Occipital lobe (tissue), 1 donor: ENCODE measurements at regions not wholly inside any gene's neighbourhood (a gene's known extent, or its start where the extent isn't known, plus 50 kb on each side); places are given as distances from the start of the nearest gene placed in this dataset.
"Not testable (repeated sequence)": the region's sequence is repeated elsewhere in the genome, so short reads cannot be mapped to it uniquely, and the experiment has no call there.

Experiments
- DNase-seq: peaks from one replicate; lab custom pipeline; 2025; lab: John Stamatoyannopoulos, UW

DNA sequence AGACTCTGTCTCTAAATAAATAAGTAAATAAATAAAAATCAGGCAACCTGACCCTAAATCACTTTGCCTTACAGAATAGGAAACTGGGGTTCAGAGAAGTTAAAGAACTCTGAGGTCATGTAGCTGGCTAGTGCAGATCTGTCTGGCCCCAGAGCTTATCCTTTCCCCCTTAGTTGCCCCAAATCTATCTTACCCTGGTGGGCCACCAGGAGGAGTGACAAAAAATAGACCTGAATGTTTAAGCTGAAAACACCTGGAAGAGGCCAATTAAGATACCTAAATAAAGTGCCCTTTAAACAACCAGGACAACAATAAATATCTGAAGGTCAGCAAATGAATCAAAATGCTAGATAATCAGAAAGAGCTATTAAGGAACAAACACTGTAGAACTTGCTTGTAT, 59.7 kb downstream of the TEX35 start:
- DNase-seq, result no peak

GRCh38 chr1:178573330-178573729, 60.4 kb downstream of the TEX35 start:
- no peak for DNase-seq

DNA sequence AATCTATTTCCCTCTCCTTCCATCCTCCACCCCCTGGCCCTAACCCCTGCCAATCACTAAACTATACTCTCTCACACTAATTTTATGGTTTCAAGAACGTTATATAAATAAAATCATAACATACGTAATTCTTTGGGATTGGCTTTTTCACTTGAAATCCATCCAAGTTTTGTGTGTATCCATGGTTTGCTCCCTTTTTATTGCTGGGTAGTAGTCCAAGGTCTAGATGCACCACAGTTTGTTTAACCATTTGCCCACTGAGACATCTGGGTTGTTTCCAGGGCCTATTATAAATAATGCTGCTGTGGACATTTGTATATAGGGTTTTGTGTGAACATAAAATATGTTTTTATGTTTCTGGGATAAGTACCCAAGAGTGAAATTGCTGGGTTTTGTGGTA, 61.4 kb downstream of the TEX35 start:
- DNase-seq, result no peak

DNA sequence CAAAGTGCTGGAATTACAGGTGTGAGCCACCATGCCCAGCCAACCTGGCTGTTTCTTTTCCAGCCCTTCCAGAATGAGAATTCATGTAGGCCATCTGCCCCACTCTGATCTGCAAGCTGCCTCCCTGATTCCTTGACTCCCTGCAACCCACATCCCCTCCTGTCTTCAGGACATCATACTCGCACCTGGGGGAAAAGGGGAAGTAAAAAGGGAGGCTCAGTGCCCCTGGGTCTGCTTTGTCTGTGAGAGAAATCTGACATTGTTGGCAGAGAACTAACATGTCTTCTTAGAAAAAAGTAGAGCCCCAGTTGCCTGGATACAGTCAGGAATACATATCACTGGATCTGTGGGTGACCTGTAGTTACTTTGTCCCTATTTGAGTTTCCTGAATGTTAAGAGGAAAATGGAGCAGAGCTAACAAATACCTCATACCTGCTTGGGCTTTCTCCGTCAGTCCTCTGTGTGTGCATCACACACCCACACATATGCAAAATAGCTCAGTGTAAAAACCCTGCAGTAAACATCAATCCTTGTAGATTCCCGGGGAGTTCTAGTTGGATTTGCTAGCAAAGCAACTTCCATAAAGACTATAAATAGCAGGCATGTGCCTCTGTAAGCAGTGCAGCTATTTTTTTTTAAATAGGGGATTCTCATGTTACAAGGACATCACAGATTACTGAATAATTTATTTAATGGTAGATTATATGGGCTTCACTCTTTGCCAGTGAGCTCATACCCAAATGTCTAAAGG, 62.9 kb downstream of the TEX35 start:
- DNase-seq, result no peak

GRCh38 chr1:178576841-178577240, 63.9 kb downstream of the TEX35 start:
- DNase-seq, result no peak

DNA sequence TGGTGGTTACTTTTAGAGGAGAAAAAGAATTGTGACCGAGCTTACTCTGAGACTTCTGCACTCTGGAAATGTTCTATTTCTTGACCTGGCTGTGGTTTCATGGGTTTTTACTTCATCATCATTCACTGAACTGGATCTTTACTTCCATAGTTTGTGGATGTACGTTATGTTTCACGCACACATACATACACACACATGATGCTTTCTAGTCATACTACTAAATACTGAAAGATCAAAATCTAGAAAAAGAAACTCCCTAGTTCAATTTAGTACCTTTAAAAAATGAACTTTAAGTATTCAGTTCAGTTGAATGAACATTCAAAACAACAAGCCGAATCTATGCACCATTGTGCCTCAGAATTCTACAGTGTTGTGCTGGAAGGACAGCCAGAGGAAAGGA, 65.0 kb downstream of the TEX35 start:
- DNase-seq, result no peak

DNA sequence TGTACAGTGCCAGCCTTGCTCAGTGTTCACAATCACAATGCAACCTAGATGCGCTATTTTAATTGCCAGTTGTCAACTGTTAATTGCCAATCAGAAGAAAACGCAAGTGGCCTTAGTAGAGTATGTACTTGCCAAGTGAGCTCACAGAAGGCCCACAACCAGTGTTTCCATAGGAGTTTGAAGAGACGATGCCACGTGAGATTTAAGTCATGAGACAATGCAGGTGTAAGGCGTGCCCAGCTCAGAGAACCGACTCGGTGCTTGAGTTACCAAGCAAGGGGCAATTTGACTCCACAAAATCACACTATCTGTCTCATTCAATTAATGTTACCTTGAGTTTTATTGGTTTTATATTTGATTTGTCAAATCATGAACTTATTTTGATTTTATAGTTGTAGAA, 65.6 kb downstream of the TEX35 start:
- no peak for DNase-seq

GRCh38 chr1:178579095-178579494, 66.2 kb downstream of the TEX35 start:
- DNase-seq, result no peak

GRCh38 chr1:178579562-178579961, 66.7 kb downstream of the TEX35 start:
- no peak for DNase-seq

DNA sequence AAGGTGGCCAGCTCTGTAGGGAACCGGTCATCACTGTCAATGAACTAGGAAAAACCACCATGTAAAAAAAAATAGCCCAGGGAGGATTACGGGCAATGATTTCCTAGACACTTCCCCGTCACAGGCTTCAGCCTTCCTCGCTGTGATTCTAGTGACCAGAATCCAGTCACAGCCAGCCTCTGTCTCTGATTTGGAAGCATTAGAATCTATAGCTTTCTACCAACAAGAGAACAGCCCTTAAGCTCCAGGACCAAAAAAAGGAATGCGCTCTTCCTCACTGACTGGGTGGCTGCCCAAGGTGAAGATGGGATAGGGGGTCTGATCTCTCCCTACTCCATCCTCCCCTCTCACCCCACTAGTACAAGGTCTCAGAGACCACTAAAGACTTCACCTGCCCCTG, 67.2 kb downstream of the TEX35 start:
- no peak for DNase-seq

- no peak for DNase-seq
These were observed 68.0 kb downstream of the TEX35 start for GRCh38 chr1:178580876-178581275.

GRCh38 chr1:178581351-178582303, 68.7 kb downstream of the TEX35 start:
- DNase-seq, result no peak

DNA sequence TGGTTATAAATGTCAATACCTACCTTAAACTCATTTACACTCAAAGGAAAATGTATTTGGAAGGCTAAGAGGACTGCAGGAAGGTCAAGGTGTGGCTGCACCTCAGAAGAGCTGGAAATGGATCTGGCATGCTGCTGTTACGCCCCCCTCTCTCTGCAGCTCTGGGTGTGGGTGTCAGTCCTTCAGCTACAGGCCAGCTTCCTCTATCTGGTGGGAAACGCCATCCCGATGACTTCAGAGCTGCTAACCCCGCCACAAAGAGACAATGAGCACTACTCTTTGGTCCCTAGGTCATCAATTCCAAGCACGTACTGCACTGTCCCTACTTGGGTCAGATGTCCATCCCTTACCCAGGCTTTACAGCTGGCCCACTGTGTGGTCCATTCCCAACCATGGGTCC, 74.2 kb downstream of the TEX35 start:
- DNase-seq, result no peak

DNA sequence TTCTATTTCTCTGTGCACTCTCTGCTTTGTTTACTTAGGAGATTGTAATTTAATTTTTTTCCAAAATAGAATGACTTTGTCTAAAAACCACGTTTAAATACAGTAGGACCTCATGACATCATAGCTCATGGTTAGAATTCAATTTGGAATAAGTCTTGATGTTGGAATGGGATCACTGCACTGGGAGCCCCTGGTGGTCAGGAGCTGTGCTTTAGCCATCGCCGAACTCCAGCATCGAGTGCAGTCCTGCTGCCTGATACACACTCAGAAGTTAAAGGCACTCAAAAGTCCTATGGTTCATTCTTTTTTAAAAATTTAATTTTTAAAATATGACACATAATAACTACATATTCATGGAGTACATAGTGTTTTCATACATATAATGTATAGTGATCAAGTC, 75.1 kb downstream of the TEX35 start:
- DNase-seq, result no peak

GRCh38 chr1:178589042-178589441, 76.1 kb downstream of the TEX35 start:
- not testable (repeated sequence) for DNase-seq

DNA sequence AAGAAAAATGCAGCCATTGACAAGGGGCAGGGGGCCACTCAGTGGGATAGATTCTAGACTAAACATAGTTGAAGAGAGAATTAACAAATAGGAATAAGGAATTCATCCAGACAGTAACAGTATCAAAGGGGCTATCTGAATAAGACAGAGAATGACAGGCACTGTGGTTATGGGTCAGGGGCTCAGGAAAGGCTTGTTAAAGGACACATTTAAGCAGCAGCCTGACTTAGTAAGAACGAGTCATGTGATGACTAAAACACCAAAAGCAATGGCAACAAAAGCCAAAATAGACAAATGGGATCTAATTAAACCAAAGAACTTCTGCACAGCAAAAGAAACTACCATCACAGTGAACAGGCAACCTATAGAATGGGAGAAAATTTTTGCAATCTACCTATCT, 78.9 kb downstream of the TEX35 start:
- DNase-seq, result not testable (repeated sequence)

- DNase-seq, result no peak
These were observed 80.6 kb downstream of the TEX35 start for GRCh38 chr1:178593515-178593914.

DNA sequence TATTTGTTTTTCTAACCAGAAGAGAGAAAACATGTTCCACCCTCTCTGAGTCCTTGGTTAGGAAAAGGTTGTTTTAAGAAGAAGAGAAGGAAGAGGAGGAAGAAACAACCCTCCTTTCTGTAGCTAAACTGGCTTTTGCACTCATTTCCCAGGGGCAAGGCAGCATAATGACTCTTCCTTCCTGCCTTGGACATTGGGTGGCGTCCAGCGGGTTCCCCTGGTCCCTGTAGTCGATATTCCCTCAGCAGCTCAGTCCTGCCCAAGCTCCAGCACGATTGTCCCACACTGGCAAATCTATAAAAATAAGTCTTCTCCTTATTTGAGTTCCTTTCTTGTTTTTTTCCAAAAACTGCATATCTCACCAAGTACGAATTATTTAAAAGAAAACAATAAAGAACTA, 81.2 kb downstream of the TEX35 start:
- DNase-seq, result no peak

GRCh38 chr1:178595491-178595890, 82.6 kb downstream of the TEX35 start:
- DNase-seq, result no peak

- no peak for DNase-seq
These were observed 86.2 kb downstream of the TEX35 start for GRCh38 chr1:178599087-178599486.

DNA sequence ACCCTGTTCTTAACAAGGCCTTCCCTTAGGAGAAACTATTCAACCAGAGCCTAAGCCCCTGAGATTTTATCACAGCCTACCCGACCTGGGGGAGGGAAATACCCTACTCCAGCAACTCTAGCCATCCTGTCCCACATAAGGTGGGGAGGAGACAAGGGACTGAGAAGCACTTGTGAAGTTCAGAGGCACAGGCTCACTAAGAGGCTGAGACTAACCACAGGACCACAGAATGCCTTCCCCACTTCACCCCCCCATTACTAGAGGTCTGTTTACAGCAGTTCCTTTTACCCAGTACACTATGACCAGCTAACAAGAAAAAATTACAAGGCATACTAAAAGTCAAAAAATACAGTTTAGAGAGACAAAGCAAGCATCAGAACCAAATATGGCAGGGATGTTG, 86.8 kb downstream of the TEX35 start:
- no peak for DNase-seq

GRCh38 chr1:178603926-178604325, 91.0 kb downstream of the TEX35 start:
- DNase-seq, result no peak

DNA sequence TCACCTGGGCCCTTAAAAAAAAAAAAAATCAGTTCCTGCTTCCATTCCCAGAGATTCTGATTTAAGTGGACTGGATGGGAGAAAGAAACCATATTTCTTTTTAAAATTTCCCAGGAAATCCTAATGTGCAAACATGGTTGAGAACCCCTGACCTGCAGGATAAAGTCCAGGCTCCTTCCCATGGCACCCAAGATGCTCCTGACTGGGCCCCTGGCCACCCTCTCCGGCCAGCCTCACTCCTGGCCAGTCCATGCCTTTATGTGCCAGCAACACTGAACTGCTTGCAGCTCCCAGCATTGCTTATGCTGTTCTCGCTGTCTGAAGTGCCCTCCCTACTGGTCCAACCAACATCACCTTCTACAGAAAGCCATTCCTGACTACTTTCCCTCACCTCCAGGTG, 93.9 kb downstream of the TEX35 start:
- DNase-seq, result no peak
